Testis (tissue), 2 donors: ENCODE measurements at regions not wholly inside any gene's neighbourhood (a gene's known extent, or its start where the extent isn't known, plus 50 kb on each side); places are given as distances from the start of the nearest gene placed in this dataset.

ENCODE experiments used
- DNase-seq: peaks from one replicate; pipeline ENCODE4 v3.0.0-alpha.2; 2019
- H3K27ac ChIP-seq, 2 donors: fragments of 200-600 bp; sonication (generic); one replicate each; pipeline ENCODE4 v1.5.1; 2019
- H3K27me3 ChIP-seq: fragments of 200-600 bp; sonication (generic); one replicate; pipeline ENCODE4 v1.5.1; 2019
- H3K36me3 ChIP-seq: fragments of 200-600 bp; sonication (generic); one replicate; pipeline ENCODE4 v1.5.1; 2017; ENCODE audit warnings: low read depth; ENCODE audit errors: missing control alignments
- H3K4me1 ChIP-seq: fragments of 200-600 bp; sonication (generic); one replicate; pipeline ENCODE4 v1.5.1; 2019
- H3K4me3 ChIP-seq, 2 donors: fragments of 200-600 bp; sonication (generic); one replicate each; pipeline ENCODE4 v1.5.1; 2017 to 2019
- H3K9me3 ChIP-seq: fragments of 200-600 bp; sonication (generic); one replicate; pipeline ENCODE4 v1.5.1; 2017
- CTCF ChIP-seq, 3 experiments: fragments of 450-650 bp in 2 of 3; fragments of 200-600 bp in 1 of 3; sonication (generic) in 1 of 3; IDR thresholded peaks; one replicate each; pipeline ENCODE4 v1.5.1; 2016 to 2019; ENCODE audit warnings: antibody characterized with exemption in 3 of 3, mild to moderate bottlenecking in 2 of 3, moderate library complexity in 1 of 3
- POLR2A ChIP-seq: fragments of 450-650 bp; IDR thresholded peaks from one replicate; pipeline ENCODE4 v1.6.1; 2017; ENCODE audit warnings: antibody characterized with exemption, mild to moderate bottlenecking, moderate library complexity
- WGBS, 2 donors: methylation state at CpG; one replicate each; pipeline ENCODE4 v1.1.5; 2018; 5-methylcytosine and 5-hydroxymethylcytosine counted together
- intact Hi-C: fragments of 100-400 bp; cut with DNase I; formaldehyde crosslinking; loops from one replicate; pipeline ENCODE4 v1.15.1; 2023; ENCODE audit warnings: low total_unique reads

- Histone ChIP-seq H3K27me3 (no peaks in the 10 kb centered on the region), H3K4me1 (no peaks in the 10 kb centered on the region), H3K27ac (no peak overlapping the region), H3K36me3 (no peaks in the 10 kb centered on the region), H3K4me3 (no peak overlapping the region), H3K9me3 (no peaks in the 10 kb centered on the region)
- WGBS, 2 donors, result 69 to 76% methylated on average over 2 of the region's 2 CpGs
- intact Hi-C loops, result no loop called here
- TF ChIP-seq POLR2A, result no peak
- no peak for TF ChIP-seq CTCF (IDR thresholded peaks at IDR 0.05)
- DNase-seq, result no peak
Observed at GRCh38 chr6:86857783-86858182, 79.5 kb upstream of the HTR1E start.

GRCh38 chr6:86856937-86857563 is 80.3 kb upstream of the HTR1E start:
- Histone ChIP-seq H3K27me3 (no peaks in the 10 kb centered on the region), H3K9me3 (no peaks in the 10 kb centered on the region), H3K4me3 (no peak overlapping the region), H3K36me3 (no peaks in the 10 kb centered on the region), H3K4me1 (no peaks in the 10 kb centered on the region), H3K27ac (no peak overlapping the region)
- TF ChIP-seq CTCF (IDR thresholded peaks at IDR 0.05), result peak; percentile 37 to 66 (median 53)
- TF ChIP-seq POLR2A, result no peak
- intact Hi-C loops, result no loop called here
- DNase-seq, result peak; percentile 71
- WGBS, 2 donors, result 28 to 32% methylated on average over 3 of the region's 3 CpGs

DNA sequence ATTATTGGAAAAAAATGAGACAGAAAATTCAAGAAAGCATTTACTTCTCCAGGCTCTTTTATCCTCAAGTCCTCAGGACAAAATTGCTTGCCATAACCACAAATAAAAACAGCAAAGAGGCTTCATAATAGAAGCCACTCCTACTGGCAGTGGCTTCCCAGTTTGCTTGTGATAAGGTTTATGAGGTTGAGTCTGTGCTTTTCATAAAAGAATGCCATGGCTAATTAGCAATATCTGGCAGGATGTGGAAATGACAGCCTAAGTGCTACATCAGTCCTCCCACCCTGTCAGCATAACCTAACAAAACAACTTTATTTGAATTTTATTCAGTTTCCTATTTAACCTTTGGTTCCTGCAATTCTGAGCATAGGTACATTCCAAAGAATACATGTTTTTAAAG is 80.9 kb upstream of the HTR1E start:
- Histone ChIP-seq H3K4me1 (no peaks in the 10 kb centered on the region), H3K27ac (no peak overlapping the region), H3K4me3 (no peak overlapping the region), H3K27me3 (no peaks in the 10 kb centered on the region), H3K36me3 (no peaks in the 10 kb centered on the region), H3K9me3 (no peaks in the 10 kb centered on the region)
- intact Hi-C loops, result no loop called here
- no peak for DNase-seq
- TF ChIP-seq CTCF (IDR thresholded peaks at IDR 0.05) (no peak), POLR2A (no peak)

GRCh38 chr6:86848986-86849385 is 88.3 kb upstream of the HTR1E start:
- Histone ChIP-seq H3K27me3 (no peaks in the 10 kb centered on the region), H3K9me3 (no peaks in the 10 kb centered on the region), H3K36me3 (no peaks in the 10 kb centered on the region), H3K4me3 (no peak overlapping the region), H3K27ac (no peak overlapping the region), H3K4me1 (no peaks in the 10 kb centered on the region)
- no peak for DNase-seq
- intact Hi-C loops, result no loop called here
- no peak for TF ChIP-seq CTCF (IDR thresholded peaks at IDR 0.05)
- no peak for TF ChIP-seq POLR2A

- TF ChIP-seq POLR2A, result no peak
- Histone ChIP-seq H3K27me3 (no peaks in the 10 kb centered on the region), H3K4me3 (no peak overlapping the region), H3K27ac (no peak overlapping the region), H3K9me3 (no peaks in the 10 kb centered on the region), H3K4me1 (no peaks in the 10 kb centered on the region), H3K36me3 (no peaks in the 10 kb centered on the region)
- intact Hi-C loops, result no loop called here
- no peak for DNase-seq
Observed at GRCh38 chr6:86832686-86833085, 104.6 kb upstream of the HTR1E start.
